ENCODE measurements at regions not wholly inside any gene's neighbourhood (a gene's known extent, or its start where the extent isn't known, plus 50 kb on each side); places are given as distances from the start of the nearest gene placed in this dataset.

GRCh38 chr4:163603257-163603656 is 108.8 kb downstream of the TMA16 start (continued):
- TF ChIP-seq FOSB (CRISPR knock-in tag; IDR thresholded peaks at IDR 0.05) (no peak), ZFP36 (IDR thresholded peaks at IDR 0.05; ENCODE audit: borderline replicate concordance, partially characterized antibody) (no peak)

GRCh38 chr4:163606896-163607691 is 112.6 kb downstream of the TMA16 start:
- FAIRE-seq (no peak), DNase-seq (ENCODE audit: low read depth in 1 of 2, low spot score in 1 of 2) (no peak), ATAC-seq (no peak)
- H3K9me3 ChIP-seq: no peaks in the 10 kb centered on the region
- no peak overlapping the region for H3K4me2 ChIP-seq
- ChIA-PET CTCF (interaction anchor here (1.3 kb wide), 1 partner anchor 1125 kb away, joined by 4 read pairs; no protein-coding TSS in a partner anchor), POLR2A (no interaction called here)
- H3K27ac ChIP-seq: no peak overlapping the region
- no peaks in the 10 kb centered on the region for H3K4me1 ChIP-seq
- WGBS (ENCODE audit: missing lambda C conversion rate): 0% methylated on average over 2 of the region's 2 CpGs
- no peak for TF ChIP-seq FOSB (CRISPR knock-in tag; IDR thresholded peaks at IDR 0.05)
- no peak for TF ChIP-seq RCOR1 (IDR thresholded peaks at IDR 0.05; ENCODE audit: low read depth, low read length)
- TF ChIP-seq BCL3 (IDR thresholded peaks at IDR 0.05): no peak
- TF ChIP-seq, protein P1, sequence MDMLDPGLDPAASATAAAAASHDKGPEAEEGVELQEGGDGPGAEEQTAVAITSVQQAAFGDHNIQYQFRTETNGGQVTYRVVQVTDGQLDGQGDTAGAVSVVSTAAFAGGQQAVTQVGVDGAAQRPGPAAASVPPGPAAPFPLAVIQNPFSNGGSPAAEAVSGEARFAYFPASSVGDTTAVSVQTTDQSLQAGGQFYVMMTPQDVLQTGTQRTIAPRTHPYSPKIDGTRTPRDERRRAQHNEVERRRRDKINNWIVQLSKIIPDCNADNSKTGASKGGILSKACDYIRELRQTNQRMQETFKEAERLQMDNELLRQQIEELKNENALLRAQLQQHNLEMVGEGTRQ (IDR thresholded peaks at IDR 0.05): no peak
- TF ChIP-seq RNF2 (IDR thresholded peaks at IDR 0.05; ENCODE audit: borderline replicate concordance, low read depth): no peak
- TF ChIP-seq HDAC2 (IDR thresholded peaks at IDR 0.05): no peak
- TF ChIP-seq CBX2 (IDR thresholded peaks at IDR 0.05; ENCODE audit: borderline replicate concordance, low read depth): no peak
- no peak overlapping the region for H3K4me3 ChIP-seq

- WGBS (ENCODE audit: missing lambda C conversion rate): 0% methylated on average over 2 of the region's 2 CpGs
- DNase-seq (ENCODE audit: low read depth in 1 of 2, low spot score in 1 of 2): no peak
- FAIRE-seq: no peak
- H3K4me2 ChIP-seq: no peak overlapping the region
- CTCF ChIA-PET: no interaction called here
- TF ChIP-seq TP53 (CRISPR knock-in tag; IDR thresholded peaks at IDR 0.05): no peak
- no peak for TF ChIP-seq FOSB (CRISPR knock-in tag; IDR thresholded peaks at IDR 0.05)
- no peak for TF ChIP-seq ZNF302 (CRISPR knock-in tag; IDR thresholded peaks at IDR 0.05)
- no peak for TF ChIP-seq KDM5A (IDR thresholded peaks at IDR 0.05)
- no peak for TF ChIP-seq HOXB5 (CRISPR knock-in tag; IDR thresholded peaks at IDR 0.05)
- no peak for TF ChIP-seq MYC (IDR thresholded peaks at IDR 0.05; ENCODE audit: borderline replicate concordance, low read length)
- TF ChIP-seq RARB (CRISPR knock-in tag; IDR thresholded peaks at IDR 0.05): no peak
- TF ChIP-seq FOXS1 (CRISPR knock-in tag; IDR thresholded peaks at IDR 0.05): no peak
- TF ChIP-seq BHLHE40 (IDR thresholded peaks at IDR 0.05; ENCODE audit: low read depth, low read length): no peak
- TF ChIP-seq, protein P2, sequence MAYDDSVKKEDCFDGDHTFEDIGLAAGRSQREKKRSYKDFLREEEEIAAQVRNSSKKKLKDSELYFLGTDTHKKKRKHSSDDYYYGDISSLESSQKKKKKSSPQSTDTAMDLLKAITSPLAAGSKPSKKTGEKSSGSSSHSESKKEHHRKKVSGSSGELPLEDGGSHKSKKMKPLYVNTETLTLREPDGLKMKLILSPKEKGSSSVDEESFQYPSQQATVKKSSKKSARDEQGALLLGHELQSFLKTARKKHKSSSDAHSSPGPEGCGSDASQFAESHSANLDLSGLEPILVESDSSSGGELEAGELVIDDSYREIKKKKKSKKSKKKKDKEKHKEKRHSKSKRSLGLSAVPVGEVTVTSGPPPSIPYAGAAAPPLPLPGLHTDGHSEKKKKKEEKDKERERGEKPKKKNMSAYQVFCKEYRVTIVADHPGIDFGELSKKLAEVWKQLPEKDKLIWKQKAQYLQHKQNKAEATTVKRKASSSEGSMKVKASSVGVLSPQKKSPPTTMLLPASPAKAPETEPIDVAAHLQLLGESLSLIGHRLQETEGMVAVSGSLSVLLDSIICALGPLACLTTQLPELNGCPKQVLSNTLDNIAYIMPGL (CRISPR knock-in tag; IDR thresholded peaks at IDR 0.05; ENCODE audit: borderline replicate concordance): no peak
- TF ChIP-seq RCOR1 (IDR thresholded peaks at IDR 0.05; ENCODE audit: low read depth, low read length): no peak
- TF ChIP-seq ELK1 (IDR thresholded peaks at IDR 0.05; ENCODE audit: low read depth, low read length): no peak
- TF ChIP-seq JUNB (IDR thresholded peaks at IDR 0.05): no peak
- no peak for TF ChIP-seq ZSCAN20 (CRISPR knock-in tag; IDR thresholded peaks at IDR 0.05)
- H3K4me1 ChIP-seq: no peaks in the 10 kb centered on the region
- ATAC-seq: no peak
- no peaks in the 10 kb centered on the region for H3K9me3 ChIP-seq
- no peak overlapping the region for H3K4me3 ChIP-seq
- H3K27ac ChIP-seq: no peak overlapping the region
- POLR2A ChIA-PET: no interaction called here
These were observed 114.5 kb downstream of the TMA16 start for GRCh38 chr4:163609019-163609418.

Measured in A549 (cell line).